ENCODE measurements at regions not wholly inside any gene's neighbourhood (a gene's known extent, or its start where the extent isn't known, plus 50 kb on each side); places are given as distances from the start of the nearest gene placed in this dataset.

GRCh38 chr10:8248868-8249267 lies 194.4 kb downstream of the GATA3 start:
- TF ChIP-seq EZH2 (IDR thresholded peaks at IDR 0.05; ENCODE audit: borderline replicate concordance, low read length) (no peak), CTCF (conservative IDR thresholded peaks at IDR 0.05 in 1 of 2, IDR thresholded peaks at IDR 0.05 in 1 of 2; ENCODE audit: extremely low read depth in 1 of 2, insufficient read depth in 1 of 2, low read depth in 1 of 2, low read length in 2 of 2) (no peak)

Measured in mammary epithelial cell (primary cell).